ENCODE measurements at regions not wholly inside any gene's neighbourhood (a gene's known extent, or its start where the extent isn't known, plus 50 kb on each side); places are given as distances from the start of the nearest gene placed in this dataset.

DNA sequence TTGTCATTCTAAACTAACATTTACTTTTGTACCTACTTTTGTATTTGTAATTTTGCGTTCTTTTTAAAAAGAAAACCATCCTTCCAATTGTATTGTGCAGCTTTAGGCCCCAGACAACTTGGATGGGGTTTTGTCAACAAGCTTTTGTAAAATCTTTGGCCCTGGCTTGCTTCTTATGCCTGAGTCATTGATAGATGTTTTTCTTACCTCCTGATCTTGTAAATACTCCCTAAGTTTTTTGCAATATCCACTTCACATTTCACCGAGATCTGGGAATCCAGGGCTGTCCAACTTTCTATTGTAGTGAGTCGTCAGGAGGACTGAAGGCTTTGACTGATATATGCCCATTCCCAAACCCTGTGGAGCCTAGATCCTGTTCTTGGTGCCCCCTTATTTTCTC, 126.9 kb upstream of the GUCY1A1 start:
- no peaks in the 10 kb centered on the region for H3K9me3 ChIP-seq
- no peak overlapping the region for H3K4me3 ChIP-seq
- H3K27me3 ChIP-seq = no peaks in the 10 kb centered on the region
- H3K4me1 ChIP-seq = no peaks in the 10 kb centered on the region
- no peak overlapping the region for H3K27ac ChIP-seq
- no peaks in the 10 kb centered on the region for H3K36me3 ChIP-seq
- DNase-seq (ENCODE audit: low spot score in 2 of 2) = no peak
- WGBS, 2 donors = 60 to 78% methylated on average over 3 of the region's 3 CpGs
- TF ChIP-seq, protein P1, sequence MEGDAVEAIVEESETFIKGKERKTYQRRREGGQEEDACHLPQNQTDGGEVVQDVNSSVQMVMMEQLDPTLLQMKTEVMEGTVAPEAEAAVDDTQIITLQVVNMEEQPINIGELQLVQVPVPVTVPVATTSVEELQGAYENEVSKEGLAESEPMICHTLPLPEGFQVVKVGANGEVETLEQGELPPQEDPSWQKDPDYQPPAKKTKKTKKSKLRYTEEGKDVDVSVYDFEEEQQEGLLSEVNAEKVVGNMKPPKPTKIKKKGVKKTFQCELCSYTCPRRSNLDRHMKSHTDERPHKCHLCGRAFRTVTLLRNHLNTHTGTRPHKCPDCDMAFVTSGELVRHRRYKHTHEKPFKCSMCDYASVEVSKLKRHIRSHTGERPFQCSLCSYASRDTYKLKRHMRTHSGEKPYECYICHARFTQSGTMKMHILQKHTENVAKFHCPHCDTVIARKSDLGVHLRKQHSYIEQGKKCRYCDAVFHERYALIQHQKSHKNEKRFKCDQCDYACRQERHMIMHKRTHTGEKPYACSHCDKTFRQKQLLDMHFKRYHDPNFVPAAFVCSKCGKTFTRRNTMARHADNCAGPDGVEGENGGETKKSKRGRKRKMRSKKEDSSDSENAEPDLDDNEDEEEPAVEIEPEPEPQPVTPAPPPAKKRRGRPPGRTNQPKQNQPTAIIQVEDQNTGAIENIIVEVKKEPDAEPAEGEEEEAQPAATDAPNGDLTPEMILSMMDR (IDR thresholded peaks at IDR 0.05) = no peak
- TF ChIP-seq EP300 (IDR thresholded peaks at IDR 0.05) = no peak
- no peak for TF ChIP-seq POLR2A (IDR thresholded peaks at IDR 0.05)

DNA sequence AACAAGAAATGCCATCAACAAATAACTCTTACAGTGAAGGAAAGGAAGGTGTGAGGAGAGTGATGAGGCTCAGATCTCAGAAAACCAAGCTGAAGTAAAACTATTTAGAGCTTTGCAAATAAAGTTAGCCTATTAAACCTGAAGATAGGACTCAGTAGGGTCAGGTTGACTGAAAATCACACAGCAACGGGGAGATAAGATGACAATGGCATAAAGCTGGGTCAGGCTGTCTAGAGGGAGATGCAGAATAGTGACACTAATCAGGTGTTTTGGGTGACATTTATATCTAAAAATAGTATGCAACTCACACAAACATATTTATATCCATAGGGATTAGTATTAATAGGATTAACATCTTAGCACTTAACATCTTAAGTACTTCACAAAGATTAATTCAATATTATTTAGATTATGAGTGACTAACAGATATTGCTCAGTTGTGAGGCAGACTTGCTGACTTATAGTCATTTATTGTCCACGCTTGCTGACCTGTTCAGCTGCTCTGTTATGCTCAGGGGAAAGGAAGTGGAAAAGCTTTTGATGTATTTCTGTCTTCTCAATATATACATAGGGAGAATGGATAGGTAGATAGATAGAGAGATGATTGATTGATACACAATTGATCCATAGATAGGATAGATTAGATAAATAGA, 130.7 kb upstream of the GUCY1A1 start:
- Histone ChIP-seq H3K4me3 (no peak overlapping the region), H3K27ac (no peak overlapping the region), H3K4me1 (peaks cover 0 to 4% (median 0%) of the 10 kb centered on the region in 4 donors), H3K36me3 (no peaks in the 10 kb centered on the region), H3K9me3 (no peaks in the 10 kb centered on the region), H3K27me3 (no peaks in the 10 kb centered on the region)
- WGBS, 2 donors = 93 to 95% methylated on average over 2 of the region's 2 CpGs
- TF ChIP-seq, protein P1 (IDR thresholded peaks at IDR 0.05) = no peak
- TF ChIP-seq POLR2A (IDR thresholded peaks at IDR 0.05) (no peak), EP300 (IDR thresholded peaks at IDR 0.05) (no peak)
- DNase-seq (ENCODE audit: low spot score in 2 of 2) = no peak

DNA sequence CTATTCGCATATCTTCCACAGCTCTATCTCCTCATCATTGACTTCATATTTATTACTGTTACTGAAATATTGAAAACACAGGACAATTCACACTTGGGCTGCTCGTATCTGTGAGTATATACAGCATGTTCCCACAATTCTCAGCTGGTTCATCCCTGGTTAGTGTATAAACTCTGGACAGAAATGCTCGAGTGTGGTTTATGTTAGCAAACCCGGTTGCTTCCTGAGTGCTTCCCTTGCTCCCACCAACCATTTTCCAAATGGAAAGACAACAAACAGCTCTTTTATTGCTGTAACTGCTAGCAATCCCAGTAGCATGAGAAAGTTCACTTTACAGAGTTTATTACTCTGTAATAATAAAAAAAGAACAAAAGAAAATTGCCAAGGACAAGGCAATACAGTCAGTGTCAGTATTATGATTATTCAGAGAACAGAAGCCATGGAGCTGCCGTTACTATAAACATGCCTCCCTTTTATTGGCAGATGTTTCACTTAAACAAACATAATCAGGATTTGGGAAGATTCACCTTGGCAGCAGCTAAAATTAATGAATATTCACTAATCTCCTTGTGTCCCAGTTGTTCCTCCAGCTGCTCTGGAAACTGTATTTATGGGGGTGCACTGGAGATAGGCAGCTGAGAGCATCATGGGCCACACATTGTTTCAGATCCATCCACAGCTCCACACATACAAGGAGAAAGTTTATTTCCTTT, 134.1 kb upstream of the GUCY1A1 start:
- 37 to 43% methylated on average over 5 of the region's 5 CpGs for WGBS, 2 donors
- Histone ChIP-seq H3K36me3 (no peaks in the 10 kb centered on the region), H3K4me1 (peaks cover 0 to 4% (median 0%) of the 10 kb centered on the region in 4 donors), H3K27me3 (no peaks in the 10 kb centered on the region), H3K4me3 (no peak overlapping the region), H3K27ac (no peak overlapping the region), H3K9me3 (no peaks in the 10 kb centered on the region)
- no peak for TF ChIP-seq POLR2A (IDR thresholded peaks at IDR 0.05)
- TF ChIP-seq, protein P1 (IDR thresholded peaks at IDR 0.05) = no peak
- no peak for TF ChIP-seq EP300 (IDR thresholded peaks at IDR 0.05)
- DNase-seq (ENCODE audit: low spot score in 2 of 2) = no peak

DNA sequence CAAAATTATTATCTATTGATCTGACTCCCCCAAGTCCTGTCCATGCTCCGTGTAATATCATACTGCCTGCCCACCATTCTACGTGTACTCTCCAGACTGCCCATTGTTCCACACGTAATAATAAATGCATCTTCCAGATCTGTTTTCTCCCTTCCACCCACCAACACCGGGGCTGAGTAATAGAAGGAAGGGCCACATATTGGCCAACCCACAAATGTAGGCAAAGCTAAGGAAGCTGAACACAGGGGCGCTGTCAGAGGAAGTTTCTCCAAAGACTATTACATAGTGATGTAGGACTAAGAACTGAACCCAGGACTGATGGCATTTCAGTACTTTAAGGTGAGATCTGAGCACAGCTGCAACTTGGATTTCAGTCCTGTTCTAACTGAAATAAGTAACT, 135.8 kb upstream of the GUCY1A1 start:
- no peak for TF ChIP-seq POLR2A (IDR thresholded peaks at IDR 0.05)
- no peak for TF ChIP-seq EP300 (IDR thresholded peaks at IDR 0.05)
- TF ChIP-seq, protein P1 (IDR thresholded peaks at IDR 0.05) = no peak
- H3K27ac ChIP-seq = no peak overlapping the region
- no peaks in the 10 kb centered on the region for H3K36me3 ChIP-seq
- no peaks in the 10 kb centered on the region for H3K27me3 ChIP-seq
- 83 to 89% methylated on average over 5 of the region's 5 CpGs for WGBS, 2 donors
- no peak for DNase-seq (ENCODE audit: low spot score in 2 of 2)
- H3K4me1 ChIP-seq = peaks cover 0 to 14% (median 0%) of the 10 kb centered on the region in 4 donors
- H3K4me3 ChIP-seq = no peak overlapping the region
- no peaks in the 10 kb centered on the region for H3K9me3 ChIP-seq

DNA sequence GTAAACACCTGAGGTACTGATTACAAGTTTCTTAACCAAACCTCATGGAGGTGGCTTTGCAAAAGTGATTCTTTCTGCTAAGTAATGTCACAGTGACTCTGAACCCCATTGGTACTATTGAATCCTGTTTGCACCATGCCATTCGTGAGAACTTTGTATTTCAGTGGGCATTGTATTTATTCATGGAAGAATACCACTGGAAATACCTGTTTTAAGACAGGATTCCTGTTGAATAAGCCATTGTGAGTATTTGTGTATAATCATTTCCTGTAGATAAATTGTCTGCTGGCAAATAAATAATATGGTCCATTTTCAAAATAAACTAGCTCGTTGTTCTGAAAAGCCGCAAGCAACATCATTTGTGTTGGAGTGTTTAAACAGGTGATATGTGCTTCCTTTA, 136.4 kb upstream of the GUCY1A1 start:
- Histone ChIP-seq H3K27ac (no peak overlapping the region), H3K4me3 (no peak overlapping the region), H3K36me3 (no peaks in the 10 kb centered on the region), H3K4me1 (peaks cover 0 to 15% (median 0%) of the 10 kb centered on the region in 4 donors), H3K9me3 (no peaks in the 10 kb centered on the region), H3K27me3 (no peaks in the 10 kb centered on the region)
- 73 to 74% methylated on average over 3 of the region's 3 CpGs for WGBS, 2 donors
- TF ChIP-seq POLR2A (IDR thresholded peaks at IDR 0.05) = no peak
- TF ChIP-seq, protein P1 (IDR thresholded peaks at IDR 0.05) = no peak
- no peak for TF ChIP-seq EP300 (IDR thresholded peaks at IDR 0.05)
- DNase-seq (ENCODE audit: low spot score in 2 of 2) = no peak
